ENCODE measurements at regions not wholly inside any gene's neighbourhood (a gene's known extent, or its start where the extent isn't known, plus 50 kb on each side); places are given as distances from the start of the nearest gene placed in this dataset.
"Not testable (repeated sequence)": the region's sequence is repeated elsewhere in the genome, so short reads cannot be mapped to it uniquely, and the experiment has no call there.

DNA sequence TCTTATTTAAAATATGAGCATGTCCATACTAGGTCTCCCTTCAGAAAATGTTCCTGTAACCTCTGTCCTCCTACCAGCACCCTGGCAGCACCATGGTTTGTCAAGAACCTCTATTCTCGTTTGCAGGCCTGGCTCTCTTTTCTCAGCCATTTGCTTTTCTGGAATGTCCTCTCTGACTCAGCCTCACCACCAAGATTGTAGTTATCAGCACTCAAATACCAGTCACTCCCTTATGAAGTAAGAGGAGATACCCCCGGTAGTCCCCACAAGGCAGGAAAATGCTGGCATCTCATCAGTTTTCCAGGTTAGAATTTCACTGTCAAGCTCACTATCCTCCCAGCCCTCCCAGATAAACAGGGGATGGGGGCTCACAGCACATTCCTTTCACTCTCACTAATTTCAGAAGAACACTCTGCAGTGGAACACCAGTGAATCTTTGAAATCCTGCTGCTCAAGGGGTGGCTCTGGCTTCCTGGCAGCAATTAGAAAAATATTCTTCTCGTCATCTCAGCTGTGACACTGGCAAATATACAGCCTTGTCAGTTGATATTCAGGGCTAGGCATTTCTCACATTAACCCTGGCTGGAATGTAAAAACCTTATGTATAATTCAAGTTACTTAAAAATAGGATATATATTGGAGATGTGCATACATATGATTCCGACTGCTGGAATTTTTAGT, 129.2 kb downstream of the TBX18 start:
- DNase-seq = no peak

DNA sequence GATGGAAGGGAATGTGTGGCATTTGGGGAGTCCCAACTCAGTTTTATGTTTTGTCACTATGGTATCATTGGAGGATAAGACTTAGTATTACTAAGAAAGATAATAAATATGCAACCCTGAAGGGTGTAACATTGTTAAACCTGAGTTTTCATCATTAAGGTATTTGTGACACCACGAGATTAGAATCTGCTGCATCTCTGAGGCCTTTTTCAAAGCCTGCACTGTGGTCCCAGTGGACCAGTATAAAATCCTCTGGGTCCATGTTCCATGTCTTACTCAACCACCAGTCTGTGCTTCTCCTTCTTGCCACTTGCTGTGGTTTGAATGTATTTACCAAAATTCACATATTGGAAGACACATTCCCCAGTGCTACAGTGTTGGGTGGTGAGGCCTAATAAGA, 130.6 kb downstream of the TBX18 start:
- DNase-seq = no peak

DNA sequence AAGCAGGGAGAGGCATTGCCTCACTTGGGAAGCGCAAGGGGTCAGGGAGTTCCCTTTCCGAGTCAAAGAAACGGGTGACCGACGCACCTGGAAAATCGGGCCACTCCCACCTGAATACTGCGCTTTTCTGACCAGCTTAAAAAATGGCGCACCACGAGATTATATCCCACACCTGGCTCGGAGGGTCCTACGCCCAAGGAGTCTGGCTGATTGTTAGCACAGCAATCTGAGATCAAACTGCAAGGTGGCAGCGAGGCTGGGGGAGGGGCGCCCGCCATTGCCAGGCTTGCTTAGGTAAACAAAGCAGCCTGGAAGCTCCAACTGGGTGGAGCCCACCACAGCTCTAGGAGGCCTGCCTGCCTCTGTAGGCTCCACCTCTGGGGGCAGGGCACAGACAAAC, 137.9 kb downstream of the TBX18 start:
- not testable (repeated sequence) for DNase-seq

DNA sequence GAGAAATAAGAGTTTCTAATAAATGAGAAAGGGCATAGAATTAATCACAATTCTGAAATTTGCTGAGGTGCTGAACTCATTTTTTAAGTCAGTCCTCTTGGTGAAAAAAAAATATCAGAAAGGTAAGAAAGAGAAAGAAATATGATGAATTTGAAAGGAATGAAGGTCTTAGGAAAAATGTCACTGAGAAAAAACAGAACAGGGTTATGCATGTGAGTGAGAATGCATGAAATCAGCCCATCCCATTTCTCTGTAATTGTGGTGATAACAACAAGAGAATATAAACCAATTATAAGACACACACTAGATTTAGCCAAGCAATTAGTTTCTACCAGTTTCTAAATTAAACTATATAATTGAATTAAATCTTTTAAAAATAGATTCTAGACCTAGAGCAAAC, 138.9 kb downstream of the TBX18 start:
- DNase-seq = no peak

DNA sequence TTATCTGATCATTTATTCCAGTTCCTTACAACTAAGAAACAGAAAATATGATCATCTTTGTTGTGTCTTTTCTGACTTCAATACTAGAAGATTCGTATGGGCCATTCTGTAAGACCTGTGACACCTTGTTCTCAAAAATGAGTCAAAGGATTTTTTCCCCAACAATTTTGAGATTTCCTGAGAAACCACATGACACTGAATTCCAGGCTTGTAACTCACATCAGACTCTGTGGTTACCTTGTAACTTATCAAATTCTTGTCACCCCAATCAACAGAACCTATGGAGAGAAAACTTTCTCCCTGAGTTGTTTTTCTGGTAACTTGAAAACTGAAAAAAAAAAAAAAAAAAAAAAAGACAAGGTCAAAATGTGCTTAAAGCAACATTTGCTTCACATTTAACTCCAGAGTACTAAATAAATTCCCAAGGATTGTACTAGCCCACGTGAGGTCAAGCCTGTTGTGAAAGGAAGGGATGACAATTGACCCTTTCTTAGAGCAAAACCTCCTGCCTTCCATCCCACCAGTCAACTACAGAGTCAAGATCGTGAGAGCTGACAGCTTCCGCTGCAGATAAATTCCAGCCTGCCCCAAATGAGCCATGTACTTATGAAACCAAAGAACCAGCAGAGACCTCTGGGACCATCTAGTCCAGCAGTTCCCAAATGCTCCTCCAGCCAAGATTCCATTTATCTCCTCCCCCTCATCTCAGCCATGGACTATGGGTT, 140.3 kb downstream of the TBX18 start:
- DNase-seq = peak; percentile 93

DNA sequence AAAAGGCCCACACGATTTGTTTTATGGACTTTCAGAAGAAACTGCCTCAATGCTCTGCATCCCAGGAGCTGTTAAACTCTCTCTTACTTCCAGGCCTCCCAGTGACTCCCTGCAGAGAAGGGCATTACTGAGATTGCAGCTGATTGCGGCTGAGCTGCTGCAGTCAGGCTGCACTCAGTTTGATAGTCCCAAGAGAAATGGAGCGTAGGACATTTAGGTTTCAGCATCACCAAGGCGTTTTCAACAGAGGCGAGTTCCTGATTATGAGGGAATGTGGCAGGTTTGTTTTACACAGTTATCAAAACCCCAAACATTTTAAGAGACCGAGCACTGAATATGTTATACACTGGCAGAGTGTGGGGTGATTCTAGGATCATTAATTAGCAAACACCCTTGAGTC, 145.6 kb downstream of the TBX18 start:
- no peak for DNase-seq

DNA sequence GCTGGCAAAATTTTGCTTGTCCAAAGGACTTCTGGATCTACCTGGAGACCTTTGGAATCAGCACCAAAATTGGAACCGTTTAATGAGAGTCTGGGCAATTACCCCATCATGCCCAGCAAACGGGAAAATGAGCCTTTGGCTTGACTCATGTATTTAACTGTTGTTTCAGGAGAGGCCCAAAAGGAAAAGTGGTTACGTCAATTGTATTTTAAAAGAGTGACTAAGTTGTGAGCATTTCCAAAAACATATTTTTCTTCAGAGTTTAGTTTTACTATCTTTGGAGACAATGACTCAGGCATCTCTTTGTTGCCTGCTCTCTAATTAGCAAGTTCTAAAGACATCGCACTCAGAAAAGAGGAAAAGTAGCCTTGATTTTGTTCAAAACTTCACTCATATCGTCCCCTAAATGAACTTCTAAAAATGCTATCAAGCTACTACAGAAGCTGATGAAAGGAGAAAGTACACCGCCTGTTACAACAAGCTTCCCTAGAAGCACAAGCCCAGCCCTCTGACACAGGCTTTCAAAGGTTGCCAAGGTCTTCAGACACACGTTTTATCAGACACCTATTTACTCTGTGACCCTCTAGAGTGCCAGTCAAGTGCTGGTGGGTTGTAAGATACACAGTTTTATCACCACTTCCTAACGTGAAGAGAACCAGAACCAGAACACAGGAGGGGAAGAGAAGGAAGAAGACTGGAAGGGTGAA, 146.2 kb downstream of the TBX18 start:
- DNase-seq = peak; percentile 91

DNA sequence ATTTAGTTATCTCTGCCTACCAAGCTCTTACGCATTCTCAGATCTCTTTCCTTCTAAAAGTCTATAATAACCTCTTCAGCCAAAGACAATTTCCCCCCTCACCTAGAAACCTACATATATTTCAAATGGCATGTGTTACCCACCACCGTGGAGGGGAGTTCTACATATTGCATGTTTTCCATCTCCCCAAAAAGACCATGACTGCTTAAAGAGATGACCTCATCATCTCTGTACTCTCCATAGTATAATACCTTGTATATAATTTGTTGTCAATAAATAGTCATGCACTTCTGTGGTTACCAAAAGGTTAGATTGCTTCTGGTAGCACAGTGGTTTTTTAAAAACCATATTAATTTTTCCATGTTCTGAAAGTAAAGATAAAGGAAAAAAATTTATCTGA, 148.4 kb downstream of the TBX18 start:
- no peak for DNase-seq

DNA sequence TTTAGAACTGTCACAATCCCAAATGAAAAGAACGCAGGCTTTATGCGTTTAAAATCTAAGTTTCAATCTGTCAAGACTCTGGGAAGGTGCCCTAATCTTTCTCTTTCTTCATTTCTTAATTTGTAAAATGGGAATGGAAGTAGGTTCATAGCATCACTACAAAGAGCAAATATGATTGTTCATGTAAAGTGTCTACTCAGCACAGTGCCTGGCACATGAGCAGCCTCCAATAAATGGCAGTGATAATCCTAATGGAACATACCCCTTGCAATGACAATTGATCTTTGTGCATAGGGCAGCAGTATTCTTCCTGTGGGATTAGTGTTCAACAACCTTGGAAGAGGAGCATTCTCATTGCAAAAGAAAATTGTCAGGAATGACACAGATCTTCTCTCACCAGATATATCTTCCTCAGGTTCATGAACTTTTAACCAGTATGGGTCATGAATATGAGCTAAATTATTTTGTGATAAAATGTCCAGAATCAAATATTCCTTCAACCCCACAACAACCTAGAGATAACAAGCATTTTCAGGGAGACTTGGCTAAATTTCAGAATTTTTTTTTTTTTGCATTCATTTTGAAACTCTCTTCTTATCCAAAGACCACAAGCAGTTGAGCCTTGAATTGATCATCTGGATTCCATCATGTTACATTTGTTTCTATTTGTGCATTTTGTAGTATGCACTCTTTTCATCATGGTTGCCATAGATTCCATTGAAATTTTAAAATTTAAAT, 149.1 kb downstream of the TBX18 start:
- no peak for DNase-seq

DNA sequence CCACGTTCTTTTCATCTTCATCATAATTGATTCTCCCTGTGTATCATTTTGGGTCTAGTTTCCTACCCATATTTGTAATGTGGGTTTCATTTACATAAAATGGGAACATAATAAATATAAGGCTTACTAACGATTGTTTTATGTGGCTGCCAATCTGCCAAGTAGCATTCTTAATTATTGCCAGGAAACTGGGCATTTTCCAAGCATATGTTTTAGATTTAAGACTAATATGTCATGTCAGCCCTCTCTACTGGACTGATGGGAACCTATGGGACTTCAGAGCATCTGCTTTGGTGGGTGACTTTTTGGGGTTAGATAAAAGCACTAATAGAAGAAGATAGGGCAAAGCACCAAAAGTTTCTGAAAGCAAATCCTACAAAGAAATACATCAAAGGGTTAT, 157.5 kb downstream of the TBX18 start:
- DNase-seq = no peak

DNA sequence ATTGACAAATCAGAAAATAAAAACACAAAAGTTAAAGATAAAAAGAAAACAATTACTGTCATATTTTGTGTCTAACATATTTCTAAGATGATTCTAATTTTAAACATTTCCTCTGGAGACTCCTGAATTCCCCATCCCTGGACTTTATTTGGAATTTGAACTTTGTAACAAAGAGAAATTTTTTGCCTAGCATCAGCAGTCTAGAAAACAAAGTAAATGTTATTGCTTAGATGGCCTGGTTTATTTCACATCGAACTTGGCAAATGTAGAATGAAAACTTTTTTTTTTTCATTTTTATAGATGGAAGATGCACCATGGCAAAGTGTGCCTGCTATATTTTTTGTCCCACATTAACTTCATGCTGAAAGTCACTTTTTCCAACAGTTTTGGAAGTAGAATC, 159.1 kb downstream of the TBX18 start:
- no peak for DNase-seq

DNA sequence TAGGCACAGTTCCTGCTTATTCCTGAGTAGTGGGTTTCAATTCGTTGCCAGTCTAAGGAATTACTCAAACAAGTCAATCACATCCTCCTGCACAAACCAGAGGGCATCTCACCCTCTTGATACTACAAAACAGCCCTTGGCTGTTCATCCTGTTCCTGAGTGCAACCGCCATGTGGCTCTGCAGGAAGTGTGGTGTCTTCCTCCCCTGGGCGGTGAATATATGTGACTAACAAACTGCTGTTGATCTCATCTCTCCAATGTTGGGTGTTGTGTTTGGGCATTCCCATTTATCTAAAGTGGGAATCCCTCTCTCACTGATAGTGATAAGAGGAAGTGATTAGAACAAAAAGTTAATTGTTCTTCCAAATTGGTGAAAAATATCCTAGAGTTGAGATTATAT, 163.0 kb downstream of the TBX18 start:
- no peak for DNase-seq

DNA sequence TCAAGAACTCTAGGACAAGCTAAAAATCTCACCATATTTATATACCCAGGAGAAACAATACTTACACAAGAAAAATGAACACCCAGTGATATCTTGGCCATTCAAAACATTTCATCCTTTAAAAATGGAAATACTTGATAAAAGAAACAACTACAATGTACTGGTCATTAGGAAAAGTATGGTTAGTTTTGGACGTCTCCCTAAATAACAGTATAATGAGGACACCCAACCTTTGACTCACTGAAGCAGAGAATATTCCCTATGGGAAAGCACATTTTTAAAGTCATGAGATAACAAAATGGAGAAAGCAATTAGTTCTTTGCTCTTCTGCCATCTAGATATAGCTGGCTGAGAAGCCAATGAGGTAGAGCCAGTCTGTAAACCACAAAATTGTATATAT, 164.4 kb downstream of the TBX18 start:
- DNase-seq = no peak

DNA sequence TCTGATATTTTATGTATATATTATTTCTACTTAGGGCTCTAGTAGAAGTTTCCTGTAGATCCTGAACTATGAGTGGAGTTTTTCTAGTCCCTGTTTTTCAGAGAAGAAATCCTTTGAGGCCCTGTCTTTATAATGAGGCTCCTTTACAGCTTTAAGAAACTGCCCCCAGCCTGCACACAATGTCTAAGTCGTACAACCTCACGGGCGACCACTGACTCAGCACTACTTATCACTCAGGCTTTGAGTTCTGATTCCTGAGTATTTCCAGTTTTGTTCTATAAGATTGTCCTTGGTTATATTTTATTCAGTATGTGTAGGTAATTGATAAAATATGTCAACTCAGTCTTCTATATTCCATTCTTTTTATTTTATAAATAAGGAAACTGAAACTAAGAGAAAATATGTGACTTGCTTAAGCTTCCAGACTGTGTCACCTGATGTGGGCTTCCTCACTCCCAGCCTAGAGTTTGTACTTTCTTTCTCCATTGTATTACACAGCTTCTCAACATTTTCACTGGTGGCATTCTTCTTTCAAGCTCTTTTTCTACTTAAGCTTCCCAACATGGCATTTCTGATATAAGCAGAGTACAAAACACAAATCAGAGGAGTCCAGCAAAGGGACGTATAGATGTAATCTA, 167.0 kb downstream of the TBX18 start:
- DNase-seq = no peak

DNA sequence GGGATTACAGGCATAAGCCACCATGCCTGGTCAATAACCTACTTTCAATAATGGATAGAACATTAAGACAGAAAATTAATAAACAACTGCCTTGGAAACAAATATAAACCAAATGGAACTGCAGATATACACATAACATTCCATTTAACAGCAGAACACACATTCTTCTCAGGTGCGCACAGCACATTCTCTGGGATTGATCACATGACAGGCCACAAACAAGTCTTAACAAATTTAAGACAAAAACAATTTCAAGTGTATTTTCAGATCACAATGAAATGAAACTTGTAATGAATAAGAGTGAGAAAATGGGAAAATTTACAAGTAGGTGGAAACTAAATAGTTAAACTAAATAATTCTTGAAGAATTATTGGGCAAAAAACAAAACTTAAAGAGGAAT, 167.9 kb downstream of the TBX18 start:
- DNase-seq = no peak

DNA sequence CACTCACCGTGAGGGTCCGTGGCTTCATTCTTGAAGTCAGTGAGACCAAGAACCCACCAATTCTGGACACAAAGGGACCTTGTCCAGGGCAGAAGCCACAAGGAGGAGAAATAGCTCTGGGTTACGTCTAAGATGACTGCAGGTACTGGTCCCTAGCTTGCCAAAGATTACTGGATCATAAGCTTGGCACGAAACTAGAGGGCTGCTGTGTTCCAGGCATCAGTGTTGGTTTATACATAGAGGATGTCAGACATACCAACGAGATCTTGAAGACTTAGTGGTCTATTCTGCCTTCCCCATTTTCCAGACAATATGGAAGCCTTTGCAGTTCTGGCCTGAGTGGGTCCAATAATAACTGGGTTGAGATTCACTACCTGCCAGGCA, 175.7 kb downstream of the TBX18 start:
- no peak for DNase-seq

DNA sequence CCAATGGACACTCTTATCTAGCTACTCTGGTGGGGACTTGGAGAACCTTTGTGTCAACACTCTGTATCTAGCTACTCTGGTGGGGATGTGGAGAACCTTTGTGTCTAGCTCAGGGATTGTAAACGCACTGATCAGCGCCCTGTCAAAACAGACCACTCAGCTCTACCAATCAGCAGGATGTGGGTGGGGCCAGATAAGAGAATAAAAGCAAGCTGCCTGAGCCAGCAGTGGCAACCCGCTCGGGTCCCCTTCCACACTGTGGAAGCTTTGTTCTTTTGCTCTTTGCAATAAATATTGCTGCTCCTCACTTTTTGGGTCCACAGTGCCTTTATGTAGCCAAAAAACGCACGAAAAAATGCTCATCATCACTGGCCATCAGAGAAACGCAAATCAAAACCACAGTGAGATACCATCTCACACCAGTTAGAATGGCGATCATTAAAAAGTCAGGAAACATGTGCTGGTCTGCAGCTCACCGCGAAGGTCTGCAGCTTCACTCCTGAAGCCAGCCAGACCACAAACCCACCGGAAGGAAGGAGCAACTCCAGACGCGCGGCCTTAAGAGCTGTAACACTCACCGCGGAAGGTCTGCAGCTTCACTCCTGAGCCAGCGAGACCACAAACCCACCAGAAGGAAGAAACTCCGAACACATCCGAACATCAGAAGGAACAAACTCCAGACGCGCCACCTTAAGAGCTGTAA, 176.3 kb downstream of the TBX18 start:
- DNase-seq = not testable (repeated sequence)

DNA sequence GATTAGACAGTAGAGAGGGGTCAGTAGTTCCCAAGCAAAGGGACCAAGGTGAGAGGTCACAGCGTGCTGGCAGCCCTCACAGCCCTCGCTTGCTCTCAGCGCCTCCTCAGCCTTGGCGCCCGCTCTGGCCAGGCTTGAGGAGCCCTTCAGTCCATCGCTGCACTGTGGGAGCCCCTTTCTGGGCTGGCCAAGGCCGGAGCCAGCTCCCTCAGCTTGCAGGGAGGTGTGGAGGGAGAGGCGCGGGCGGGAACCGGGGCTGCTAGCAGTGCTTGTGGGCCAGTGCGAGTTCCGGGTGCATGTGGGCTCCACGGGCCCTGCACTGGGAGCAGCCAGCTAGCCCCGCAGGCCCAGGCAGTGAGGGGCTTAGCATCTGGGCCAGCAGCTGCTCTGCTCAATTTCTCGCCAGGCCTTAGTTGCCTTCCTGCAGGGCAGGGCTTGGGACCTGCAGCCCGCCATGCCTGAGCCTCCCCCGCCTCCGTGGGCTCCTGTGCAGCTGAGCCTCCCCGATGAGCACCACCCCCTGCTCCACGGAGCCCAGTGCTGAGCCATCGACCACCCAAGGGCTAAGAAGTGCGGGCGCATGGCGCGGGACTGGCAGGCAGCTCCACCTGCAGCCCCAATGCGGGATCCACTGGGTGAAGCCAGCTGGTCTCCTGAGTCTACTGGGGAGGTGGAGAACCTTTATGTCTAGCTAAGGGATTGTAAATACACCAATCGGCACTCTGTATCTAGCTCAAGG, 177.0 kb downstream of the TBX18 start:
- not testable (repeated sequence) for DNase-seq

DNA sequence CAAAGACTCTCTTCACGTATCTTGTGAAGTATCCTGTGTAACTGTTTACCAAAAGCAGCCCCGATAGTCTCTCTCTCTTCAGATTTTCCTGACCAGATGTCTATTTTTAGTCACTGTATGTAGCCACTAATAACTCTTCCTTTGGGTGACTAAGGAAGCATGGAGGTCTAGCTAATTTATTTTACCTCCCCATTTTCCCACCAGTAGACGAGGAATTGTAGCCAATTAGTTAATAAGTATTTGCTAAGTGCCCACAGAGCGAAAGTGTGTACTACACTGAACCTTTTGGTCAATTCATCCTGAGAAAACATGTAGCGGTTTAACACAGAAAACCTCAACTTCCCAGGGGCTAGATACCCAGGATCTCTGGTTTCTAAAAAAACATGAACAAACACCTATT, 180.6 kb downstream of the TBX18 start:
- DNase-seq = peak; percentile 33

DNA sequence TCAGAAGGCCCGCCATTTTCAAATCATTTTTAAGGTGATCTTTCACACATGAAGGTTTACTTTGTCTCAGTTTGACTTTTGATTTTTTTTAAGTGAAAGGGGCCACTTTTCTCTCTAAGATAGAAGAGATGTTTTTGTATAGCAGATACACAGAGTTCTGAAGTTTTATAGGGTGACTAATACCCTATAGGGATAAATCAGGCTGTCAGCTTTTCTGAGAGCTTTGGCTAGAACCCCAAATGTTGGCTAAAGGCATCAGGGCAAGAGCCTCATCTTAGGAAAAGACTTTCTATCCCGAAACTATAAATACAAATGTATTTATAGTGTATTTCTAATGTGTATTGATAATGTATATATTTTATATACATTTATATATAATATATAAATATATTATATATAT, 181.4 kb downstream of the TBX18 start:
- peak; percentile 74 for DNase-seq

DNA sequence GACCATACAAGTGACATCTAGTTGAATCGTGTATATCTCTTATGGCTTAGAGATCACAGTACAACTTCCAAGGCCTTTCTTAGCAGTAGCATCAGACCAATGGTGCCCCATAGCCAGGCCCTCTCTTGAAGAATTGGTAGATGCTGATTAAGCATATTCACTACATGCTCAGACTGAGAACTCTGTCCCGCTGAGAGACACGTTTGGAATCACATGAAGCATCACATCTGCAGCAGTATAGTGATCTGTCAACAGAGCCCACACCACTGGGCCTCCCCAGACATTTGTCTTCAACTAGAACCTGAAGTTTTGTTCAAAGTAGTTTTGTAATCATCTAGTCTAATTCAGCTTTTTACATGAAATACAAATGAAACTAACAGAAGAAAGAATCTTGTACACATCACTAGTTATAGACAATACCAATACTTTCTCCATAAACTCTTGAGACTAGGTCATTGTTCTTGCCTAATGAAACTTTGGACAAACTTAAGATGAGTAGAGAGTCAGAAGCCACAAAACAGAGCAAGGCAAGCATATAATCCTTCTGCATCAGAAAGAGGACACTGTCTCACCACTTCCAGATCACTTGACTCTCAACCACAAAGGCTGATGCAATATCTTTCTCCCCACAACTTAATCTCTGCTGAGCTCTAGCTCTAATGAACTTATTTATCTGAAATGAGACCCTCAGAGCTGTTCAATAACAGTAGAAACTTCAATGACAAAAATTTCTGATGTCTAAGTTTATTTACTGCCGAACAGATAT, 182.7 kb downstream of the TBX18 start:
- peak; percentile 91 for DNase-seq
